ENCODE measurements at regions not wholly inside any gene's neighbourhood (a gene's known extent, or its start where the extent isn't known, plus 50 kb on each side); places are given as distances from the start of the nearest gene placed in this dataset.

DNA sequence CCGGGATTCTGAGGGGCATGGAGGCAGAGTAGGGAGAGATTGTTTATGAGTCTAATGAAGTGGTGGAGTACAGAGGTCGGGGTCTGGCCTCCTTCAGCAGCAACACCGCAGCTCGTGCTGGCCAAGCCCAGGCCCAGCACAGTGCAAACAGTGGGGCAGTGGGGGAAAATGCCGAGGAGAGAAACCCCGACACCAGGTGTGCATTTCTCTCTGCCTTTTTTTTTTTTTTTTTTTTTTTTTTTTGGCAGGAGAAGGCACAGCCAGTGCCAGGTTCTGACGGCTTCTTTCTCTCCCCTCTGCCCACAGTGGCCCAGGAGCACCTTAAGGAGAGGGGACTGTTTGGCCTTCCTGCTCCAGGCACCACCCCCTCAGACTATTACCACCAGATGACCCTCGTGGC lies 219.3 kb downstream of the GLI2 start:
- no peaks in the 10 kb centered on the region for H3K36me3 ChIP-seq
- H3K27me3 ChIP-seq = no peaks in the 10 kb centered on the region
- H3K27ac ChIP-seq = no peak overlapping the region
- no peaks in the 10 kb centered on the region for H3K4me1 ChIP-seq
- TF ChIP-seq POLR2A (IDR thresholded peaks at IDR 0.05) = no peak
- TF ChIP-seq, protein P1, sequence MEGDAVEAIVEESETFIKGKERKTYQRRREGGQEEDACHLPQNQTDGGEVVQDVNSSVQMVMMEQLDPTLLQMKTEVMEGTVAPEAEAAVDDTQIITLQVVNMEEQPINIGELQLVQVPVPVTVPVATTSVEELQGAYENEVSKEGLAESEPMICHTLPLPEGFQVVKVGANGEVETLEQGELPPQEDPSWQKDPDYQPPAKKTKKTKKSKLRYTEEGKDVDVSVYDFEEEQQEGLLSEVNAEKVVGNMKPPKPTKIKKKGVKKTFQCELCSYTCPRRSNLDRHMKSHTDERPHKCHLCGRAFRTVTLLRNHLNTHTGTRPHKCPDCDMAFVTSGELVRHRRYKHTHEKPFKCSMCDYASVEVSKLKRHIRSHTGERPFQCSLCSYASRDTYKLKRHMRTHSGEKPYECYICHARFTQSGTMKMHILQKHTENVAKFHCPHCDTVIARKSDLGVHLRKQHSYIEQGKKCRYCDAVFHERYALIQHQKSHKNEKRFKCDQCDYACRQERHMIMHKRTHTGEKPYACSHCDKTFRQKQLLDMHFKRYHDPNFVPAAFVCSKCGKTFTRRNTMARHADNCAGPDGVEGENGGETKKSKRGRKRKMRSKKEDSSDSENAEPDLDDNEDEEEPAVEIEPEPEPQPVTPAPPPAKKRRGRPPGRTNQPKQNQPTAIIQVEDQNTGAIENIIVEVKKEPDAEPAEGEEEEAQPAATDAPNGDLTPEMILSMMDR (IDR thresholded peaks at IDR 0.05) = no peak
- no peaks in the 10 kb centered on the region for H3K9me3 ChIP-seq
- H3K4me3 ChIP-seq = no peak overlapping the region
- DNase-seq = no peak

DNA sequence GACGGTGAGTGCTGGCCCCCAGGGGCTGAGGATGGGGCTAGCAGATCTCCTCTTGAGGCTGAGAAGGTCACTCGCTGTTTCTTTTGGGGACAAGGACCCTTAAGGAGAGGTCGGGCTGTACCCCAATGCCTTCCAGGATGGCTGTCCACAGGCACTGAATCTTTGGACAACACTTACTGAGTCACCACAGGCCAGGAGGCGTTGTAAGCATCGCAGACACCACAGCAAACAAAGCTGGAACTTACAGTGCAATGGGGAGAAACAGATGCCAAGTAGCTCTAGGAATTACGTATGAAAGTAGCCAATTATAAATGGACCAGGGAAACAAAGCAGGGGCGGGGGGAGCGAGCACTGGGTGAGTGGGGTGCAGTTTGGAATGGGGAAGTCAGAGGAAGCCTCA lies 219.8 kb downstream of the GLI2 start:
- H3K36me3 ChIP-seq = no peaks in the 10 kb centered on the region
- DNase-seq = no peak
- H3K9me3 ChIP-seq = no peaks in the 10 kb centered on the region
- no peak for TF ChIP-seq POLR2A (IDR thresholded peaks at IDR 0.05)
- TF ChIP-seq, protein P1 (IDR thresholded peaks at IDR 0.05) = no peak
- no peak overlapping the region for H3K27ac ChIP-seq
- no peaks in the 10 kb centered on the region for H3K4me1 ChIP-seq
- H3K4me3 ChIP-seq = no peak overlapping the region
- H3K27me3 ChIP-seq = no peaks in the 10 kb centered on the region

GRCh38 chr2:120956486-120957156 lies 221.0 kb downstream of the GLI2 start:
- no peaks in the 10 kb centered on the region for H3K36me3 ChIP-seq
- no peak for DNase-seq
- H3K4me3 ChIP-seq = no peak overlapping the region
- H3K4me1 ChIP-seq = no peaks in the 10 kb centered on the region
- no peaks in the 10 kb centered on the region for H3K9me3 ChIP-seq
- H3K27me3 ChIP-seq = no peaks in the 10 kb centered on the region
- no peak for TF ChIP-seq POLR2A (IDR thresholded peaks at IDR 0.05)
- TF ChIP-seq, protein P1 (IDR thresholded peaks at IDR 0.05) = no peak
- no peak overlapping the region for H3K27ac ChIP-seq

- H3K4me1 ChIP-seq = no peaks in the 10 kb centered on the region
Observed at GRCh38 chr2:120957905-120958304, 222.2 kb downstream of the GLI2 start.

GRCh38 chr2:120958623-120959366 lies 223.1 kb downstream of the GLI2 start:
- H3K4me1 ChIP-seq = no peaks in the 10 kb centered on the region
- no peaks in the 10 kb centered on the region for H3K36me3 ChIP-seq
- DNase-seq = no peak
- H3K27ac ChIP-seq = no peak overlapping the region
- H3K4me3 ChIP-seq = no peak overlapping the region
- no peak for TF ChIP-seq POLR2A (IDR thresholded peaks at IDR 0.05)
- TF ChIP-seq, protein P1 (IDR thresholded peaks at IDR 0.05) = peak in 1 of 6 experiments; percentile 13
- H3K9me3 ChIP-seq = no peaks in the 10 kb centered on the region
- H3K27me3 ChIP-seq = no peaks in the 10 kb centered on the region

More at GRCh38 chr2:120957905-120958304, 222.2 kb downstream of the GLI2 start:
- H3K4me3 ChIP-seq = no peak overlapping the region
- H3K27ac ChIP-seq = no peak overlapping the region
- no peaks in the 10 kb centered on the region for H3K36me3 ChIP-seq
- DNase-seq = no peak
- TF ChIP-seq, protein P1 (IDR thresholded peaks at IDR 0.05) = no peak
- TF ChIP-seq POLR2A (IDR thresholded peaks at IDR 0.05) = no peak
- H3K27me3 ChIP-seq = no peaks in the 10 kb centered on the region
- H3K9me3 ChIP-seq = no peaks in the 10 kb centered on the region
